CD4-positive, CD25-positive, alpha-beta regulatory T cell (primary cell): ENCODE measurements at regions not wholly inside any gene's neighbourhood (a gene's known extent, or its start where the extent isn't known, plus 50 kb on each side); places are given as distances from the start of the nearest gene placed in this dataset.

Source experiments
- ATAC-seq, 2 donors: fragments of 150-1000 bp; cut with Tn5 transposase; one replicate each; pipeline ENCODE4 v1.10.0; 2021; ENCODE audit warnings: low read depth in 2 of 2, moderate number of reproducible peaks in 2 of 2, moderate library complexity in 1 of 2
- DNase-seq, 3 donors: peaks; one replicate each; pipeline versions ENCODE4 v3.0.0 to v3.0.0-alpha.2; 2012 to 2022; ENCODE audit warnings: mixed read lengths in 1 of 3
- H3K27ac ChIP-seq: one replicate; pipeline ENCODE4 v1.7.0; 2013; ENCODE audit warnings: mild to moderate bottlenecking, low read length; ENCODE audit not compliant: insufficient read depth, poor library complexity, severe bottlenecking
- H3K27me3 ChIP-seq: one replicate; pipeline ENCODE4 v1.7.0; 2013; ENCODE audit warnings: low read length; ENCODE audit not compliant: control insufficient read depth, insufficient read depth
- H3K36me3 ChIP-seq: one replicate; pipeline ENCODE4 v1.7.0; 2013; ENCODE audit warnings: mild to moderate bottlenecking, low read length, moderate library complexity; ENCODE audit not compliant: control insufficient read depth, insufficient read depth
- H3K4me1 ChIP-seq: 2 replicates; pipeline ENCODE4 v1.7.0; 2013; ENCODE audit warnings: mild to moderate bottlenecking, low read length; ENCODE audit not compliant: insufficient read depth, control insufficient read depth, poor library complexity, severe bottlenecking
- H3K4me3 ChIP-seq: one replicate; pipeline ENCODE4 v1.7.0; 2013; ENCODE audit warnings: low read depth, mild to moderate bottlenecking, low read length, moderate library complexity
- H3K9me3 ChIP-seq, 2 experiments: 1 replicate in 1 of 2; 2 replicates in 1 of 2; pipeline ENCODE4 v1.7.0; 2013; ENCODE audit warnings: low read length in 2 of 2, mild to moderate bottlenecking in 1 of 2, moderate library complexity in 1 of 2; ENCODE audit not compliant: control insufficient read depth in 2 of 2
- H3K27ac Mint-ChIP-seq, 3 donors: one replicate each; pipeline ENCODE4 v1.8.0; 2020 to 2022; ENCODE audit warnings: mild to moderate bottlenecking in 3 of 3, mixed read lengths in 3 of 3, moderate library complexity in 2 of 3
- H3K27me3 Mint-ChIP-seq: one replicate; pipeline ENCODE4 v1.8.0; 2022; ENCODE audit warnings: mild to moderate bottlenecking, mixed read lengths
- H3K36me3 Mint-ChIP-seq: one replicate; pipeline ENCODE4 v1.8.0; 2020; ENCODE audit warnings: mixed read lengths
- H3K4me1 Mint-ChIP-seq, 4 donors: one replicate each; pipeline ENCODE4 v1.8.0; 2020 to 2022; ENCODE audit warnings: mixed read lengths in 4 of 4, mild to moderate bottlenecking in 1 of 4
- H3K4me3 Mint-ChIP-seq, 4 donors: one replicate each; pipeline ENCODE4 v1.8.0; 2020 to 2022; ENCODE audit warnings: mild to moderate bottlenecking in 4 of 4, mixed read lengths in 4 of 4, moderate library complexity in 3 of 4
- H3K9me3 Mint-ChIP-seq, 7 donors: one replicate each; pipeline ENCODE4 v1.8.0; 2020 to 2022; ENCODE audit warnings: mixed read lengths in 7 of 7, mild to moderate bottlenecking in 3 of 7, moderate library complexity in 2 of 7

DNA sequence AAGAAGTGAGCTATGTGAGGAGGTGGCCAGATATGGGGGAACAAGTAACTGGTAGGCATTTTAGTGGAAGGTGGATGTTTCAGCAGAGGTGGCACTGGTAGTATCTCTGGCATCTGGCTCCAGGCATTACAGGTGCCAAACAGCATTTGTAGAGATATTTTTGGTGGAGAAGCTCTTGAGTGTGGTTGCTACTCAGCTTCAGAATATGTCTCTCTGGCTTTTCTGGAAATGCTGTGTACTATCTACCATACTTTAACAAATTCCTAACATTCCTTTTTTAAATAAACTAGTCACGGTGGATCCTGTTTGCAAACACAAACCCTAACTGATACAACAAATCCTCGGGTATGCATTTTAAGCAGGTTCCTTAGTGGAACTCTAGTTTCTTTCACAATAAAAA, 128.0 kb downstream of the BARX2 start:
- Histone ChIP-seq H3K27me3 (no peaks in the 10 kb centered on the region), H3K27ac (no peak overlapping the region), H3K36me3 (no peaks in the 10 kb centered on the region), H3K4me1 (no peaks in the 10 kb centered on the region), H3K9me3 (no peaks in the 10 kb centered on the region), H3K4me3 (no peak overlapping the region)
- peaks cover 0 to 11% (median 2%) of the 10 kb centered on the region in 7 donors for H3K9me3 Mint-ChIP-seq
- no peaks in the 10 kb centered on the region for H3K27me3 Mint-ChIP-seq
- H3K27ac Mint-ChIP-seq: no peak overlapping the region
- ATAC-seq (no peak), DNase-seq (no peak)
- no peak overlapping the region for H3K4me3 Mint-ChIP-seq
- no peaks in the 10 kb centered on the region for H3K36me3 Mint-ChIP-seq
- H3K4me1 Mint-ChIP-seq: no peaks in the 10 kb centered on the region

DNA sequence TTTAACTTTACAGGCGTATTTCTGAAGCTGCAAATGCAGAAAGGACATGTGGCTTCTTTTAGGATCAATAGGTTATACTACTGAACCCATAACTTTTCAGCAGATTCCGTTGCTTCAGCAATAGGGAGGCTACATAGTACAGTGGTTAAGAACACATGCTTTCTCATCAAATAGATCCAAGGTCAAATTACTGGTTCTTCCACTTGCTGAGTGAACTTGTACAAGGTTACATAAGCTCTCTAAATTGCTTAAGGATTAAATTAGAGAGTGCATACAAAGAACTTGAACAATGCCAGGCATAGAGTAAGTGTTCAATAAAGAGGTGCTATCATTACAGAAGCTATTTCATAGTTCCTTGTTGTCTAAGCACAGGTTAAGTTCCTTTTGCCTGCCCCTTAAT, 129.6 kb downstream of the BARX2 start:
- ATAC-seq: no peak
- H3K36me3 ChIP-seq: no peaks in the 10 kb centered on the region
- no peaks in the 10 kb centered on the region for H3K27me3 Mint-ChIP-seq
- H3K36me3 Mint-ChIP-seq: no peaks in the 10 kb centered on the region
- H3K27ac ChIP-seq: no peak overlapping the region
- H3K9me3 Mint-ChIP-seq: peaks cover 0 to 11% (median 0%) of the 10 kb centered on the region in 7 donors
- no peaks in the 10 kb centered on the region for H3K4me1 Mint-ChIP-seq
- DNase-seq: no peak
- no peak overlapping the region for H3K4me3 ChIP-seq
- no peaks in the 10 kb centered on the region for H3K27me3 ChIP-seq
- H3K4me1 ChIP-seq: no peaks in the 10 kb centered on the region
- H3K9me3 ChIP-seq: no peaks in the 10 kb centered on the region
- H3K27ac Mint-ChIP-seq: no peak overlapping the region
- no peak overlapping the region for H3K4me3 Mint-ChIP-seq

DNA sequence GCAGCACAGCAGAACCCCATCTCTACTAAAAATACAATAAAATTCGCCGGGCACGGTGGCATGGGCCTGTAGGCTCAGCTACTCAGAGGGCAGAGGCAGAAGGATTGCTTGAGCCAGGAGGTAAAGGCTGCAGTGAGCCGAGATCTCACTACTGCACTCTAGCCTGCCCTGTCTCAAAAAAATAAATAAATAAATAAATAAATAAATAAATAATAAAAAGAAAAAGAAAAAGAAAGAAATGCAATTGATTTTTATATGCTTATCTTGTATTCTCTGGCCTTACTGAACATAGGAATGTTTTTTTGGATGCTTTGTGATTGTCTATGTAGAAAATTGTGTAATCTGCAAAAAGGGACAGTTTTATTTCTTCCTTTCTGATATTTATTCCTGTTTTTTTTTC, 132.5 kb downstream of the BARX2 start:
- H3K36me3 Mint-ChIP-seq: no peaks in the 10 kb centered on the region
- peaks cover 0 to 7% (median 0%) of the 10 kb centered on the region in 7 donors for H3K9me3 Mint-ChIP-seq
- H3K4me1 Mint-ChIP-seq: no peaks in the 10 kb centered on the region
- Histone ChIP-seq H3K27me3 (no peaks in the 10 kb centered on the region), H3K4me1 (no peaks in the 10 kb centered on the region), H3K4me3 (no peak overlapping the region), H3K36me3 (no peaks in the 10 kb centered on the region), H3K9me3 (no peaks in the 10 kb centered on the region), H3K27ac (no peak overlapping the region)
- ATAC-seq (no peak), DNase-seq (no peak)
- H3K27me3 Mint-ChIP-seq: no peaks in the 10 kb centered on the region
- H3K4me3 Mint-ChIP-seq: no peak overlapping the region
- H3K27ac Mint-ChIP-seq: peak overlapping the region in 1 of 3 donors; percentile 44

DNA sequence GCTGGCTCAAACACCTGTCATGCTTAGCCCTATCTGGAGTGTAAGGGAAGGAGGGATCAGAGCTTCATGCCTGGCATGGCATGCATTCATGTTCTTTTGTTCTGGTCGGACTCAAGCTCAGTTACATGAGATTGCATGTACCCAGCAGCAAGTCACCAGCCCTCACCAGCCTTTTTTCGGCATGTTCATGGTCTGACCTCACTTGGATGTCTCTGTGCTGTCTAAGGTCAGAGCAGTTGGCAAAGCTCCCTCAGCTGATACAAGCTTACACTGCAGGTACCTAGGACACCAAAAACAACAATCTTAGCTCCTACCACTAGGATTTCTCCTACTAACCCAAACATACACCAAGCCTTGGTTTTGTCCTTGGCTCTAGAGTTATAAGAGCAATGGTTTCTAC, 152.6 kb downstream of the BARX2 start:
- Histone ChIP-seq H3K27ac (no peak overlapping the region), H3K36me3 (no peaks in the 10 kb centered on the region)
- ATAC-seq: no peak

DNA sequence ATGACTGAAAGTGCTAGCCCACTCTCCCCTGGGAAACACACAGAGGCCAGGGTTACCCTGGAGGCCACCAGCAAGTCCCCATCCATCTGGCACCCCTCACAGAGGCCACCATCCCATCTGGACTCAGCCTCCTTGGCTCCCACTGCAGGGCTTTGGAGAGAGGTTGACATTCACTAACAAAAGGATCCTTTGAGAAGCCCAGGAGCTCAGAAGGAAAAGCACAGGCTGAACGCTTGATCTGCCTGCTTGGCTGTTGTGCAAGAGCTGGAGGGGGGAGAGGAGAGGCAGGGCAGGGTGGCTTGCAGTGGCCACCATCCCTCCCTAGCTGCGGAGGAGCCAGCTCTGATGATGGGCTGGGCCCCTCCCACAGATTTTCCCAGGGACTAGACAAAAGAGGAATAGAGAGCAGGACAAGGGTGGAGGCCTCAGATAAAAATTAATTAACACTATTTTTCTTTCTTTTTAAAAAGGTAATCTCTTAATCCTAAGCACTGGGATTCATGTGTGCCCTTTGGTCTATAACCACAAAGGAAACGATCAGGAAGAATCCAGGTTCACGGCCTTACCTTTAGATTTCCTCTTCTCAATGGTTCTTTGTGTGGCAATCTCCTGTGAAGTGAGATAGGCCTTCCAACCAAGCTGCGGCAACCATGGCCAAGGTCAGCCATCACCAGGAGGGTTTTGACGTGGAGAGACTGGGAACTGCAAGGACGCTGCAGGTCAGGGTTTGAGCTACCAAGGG, 154.7 kb downstream of the BARX2 start:
- no peak overlapping the region for H3K4me3 ChIP-seq
- Mint-ChIP-seq H3K36me3 (no peaks in the 10 kb centered on the region), H3K9me3 (peaks cover 2 to 15% (median 5%) of the 10 kb centered on the region in 7 donors), H3K4me3 (no peak overlapping the region), H3K27me3 (no peaks in the 10 kb centered on the region), H3K4me1 (no peaks in the 10 kb centered on the region), H3K27ac (no peak overlapping the region)
- no peak for ATAC-seq
- no peaks in the 10 kb centered on the region for H3K27me3 ChIP-seq
- peaks cover 0 to 1% of the 10 kb centered on the region in 2 experiments for H3K9me3 ChIP-seq
- DNase-seq: no peak
- H3K4me1 ChIP-seq: no peaks in the 10 kb centered on the region
- no peak overlapping the region for H3K27ac ChIP-seq
- H3K36me3 ChIP-seq: no peaks in the 10 kb centered on the region

More for the DNA sequence above, 152.6 kb downstream of the BARX2 start:
- DNase-seq: no peak
- H3K27me3 ChIP-seq: no peaks in the 10 kb centered on the region
- no peaks in the 10 kb centered on the region for H3K9me3 ChIP-seq
- no peaks in the 10 kb centered on the region for H3K36me3 Mint-ChIP-seq
- H3K9me3 Mint-ChIP-seq: peaks cover 0 to 9% (median 2%) of the 10 kb centered on the region in 7 donors
- no peaks in the 10 kb centered on the region for H3K4me1 ChIP-seq
- no peaks in the 10 kb centered on the region for H3K4me1 Mint-ChIP-seq
- no peak overlapping the region for H3K27ac Mint-ChIP-seq
- H3K4me3 ChIP-seq: no peak overlapping the region
- H3K4me3 Mint-ChIP-seq: no peak overlapping the region
- no peaks in the 10 kb centered on the region for H3K27me3 Mint-ChIP-seq

DNA sequence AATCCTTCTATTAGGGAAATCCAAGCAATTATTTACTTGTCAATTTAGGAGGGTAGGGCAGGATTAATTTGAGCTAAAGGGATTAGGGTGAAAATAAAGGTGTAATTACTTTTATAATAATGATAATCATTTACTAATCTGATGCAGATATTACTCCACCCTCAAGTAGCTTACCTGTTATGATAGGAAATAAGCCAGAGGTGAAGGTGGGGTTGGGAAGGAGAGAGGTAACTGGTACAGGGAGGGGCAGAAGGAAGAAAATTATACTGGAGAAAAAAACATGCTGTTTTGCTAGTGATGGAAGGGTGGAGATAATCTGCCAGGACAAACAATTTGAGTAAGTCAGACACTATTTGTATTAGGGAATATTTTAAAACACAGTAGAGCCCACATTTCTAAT, 157.7 kb downstream of the BARX2 start:
- peaks cover 0 to 7% of the 10 kb centered on the region in 2 experiments for H3K9me3 ChIP-seq
- H3K4me1 ChIP-seq: no peaks in the 10 kb centered on the region
- no peak overlapping the region for H3K4me3 ChIP-seq
- ATAC-seq (no peak), DNase-seq (no peak)
- H3K27me3 ChIP-seq: no peaks in the 10 kb centered on the region
- Mint-ChIP-seq H3K4me1 (no peaks in the 10 kb centered on the region), H3K9me3 (peaks cover 5 to 24% (median 9%) of the 10 kb centered on the region in 7 donors), H3K27ac (no peak overlapping the region), H3K4me3 (no peak overlapping the region), H3K27me3 (no peaks in the 10 kb centered on the region), H3K36me3 (no peaks in the 10 kb centered on the region)
- no peaks in the 10 kb centered on the region for H3K36me3 ChIP-seq
- H3K27ac ChIP-seq: no peak overlapping the region

DNA sequence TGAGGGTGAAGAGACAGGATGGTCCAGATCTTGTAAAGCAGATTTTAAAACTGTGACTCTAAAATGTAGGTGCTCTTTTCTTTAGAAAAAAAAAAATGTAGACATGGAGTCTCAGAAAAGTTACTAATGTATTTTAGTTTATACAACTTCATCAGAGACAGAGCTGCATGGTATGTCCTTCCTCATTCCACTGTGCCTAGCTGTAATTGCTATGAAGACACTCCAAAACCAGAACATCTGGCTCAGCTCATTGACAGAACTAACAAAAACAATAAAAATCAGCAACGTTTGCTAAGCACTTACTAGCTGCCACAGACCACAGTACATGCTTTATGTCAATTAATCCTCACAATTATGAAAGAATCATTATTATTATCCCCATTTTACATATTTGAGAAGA, 160.7 kb downstream of the BARX2 start:
- Mint-ChIP-seq H3K27me3 (no peaks in the 10 kb centered on the region), H3K36me3 (no peaks in the 10 kb centered on the region), H3K4me3 (no peak overlapping the region), H3K4me1 (no peaks in the 10 kb centered on the region), H3K9me3 (peaks cover 11 to 29% (median 13%) of the 10 kb centered on the region in 7 donors), H3K27ac (no peak overlapping the region)
- peaks cover 0 to 7% of the 10 kb centered on the region in 2 experiments for H3K9me3 ChIP-seq
- ATAC-seq: no peak
- no peaks in the 10 kb centered on the region for H3K27me3 ChIP-seq
- H3K27ac ChIP-seq: no peak overlapping the region
- H3K4me1 ChIP-seq: no peaks in the 10 kb centered on the region
- H3K4me3 ChIP-seq: no peak overlapping the region
- no peak for DNase-seq
- H3K36me3 ChIP-seq: no peaks in the 10 kb centered on the region

DNA sequence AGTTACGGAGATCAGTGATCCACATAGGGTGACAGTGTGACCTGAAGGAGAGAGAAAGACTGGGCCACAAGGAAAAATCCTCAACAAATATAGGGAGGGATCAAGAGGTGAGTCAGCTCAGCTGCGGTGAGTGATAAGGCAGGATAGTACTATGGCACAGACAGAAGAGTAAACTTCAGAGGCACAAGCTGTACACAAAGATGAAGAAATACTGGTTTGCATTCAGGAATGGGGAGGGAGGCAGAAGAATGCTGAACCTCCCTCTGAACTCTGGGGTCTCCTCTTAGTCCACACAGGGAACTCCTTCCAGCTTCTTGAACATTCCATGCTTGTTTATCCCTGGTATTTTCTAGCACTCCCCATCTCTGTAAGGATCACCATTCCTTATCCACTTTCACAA, 162.7 kb downstream of the BARX2 start:
- H3K9me3 Mint-ChIP-seq: peaks cover 10 to 33% (median 13%) of the 10 kb centered on the region in 7 donors
- DNase-seq (no peak), ATAC-seq (no peak)
- no peaks in the 10 kb centered on the region for H3K4me1 Mint-ChIP-seq
- H3K9me3 ChIP-seq: peaks cover 0 to 7% of the 10 kb centered on the region in 2 experiments
- H3K27ac ChIP-seq: no peak overlapping the region
- no peak overlapping the region for H3K4me3 ChIP-seq
- no peak overlapping the region for H3K4me3 Mint-ChIP-seq
- no peak overlapping the region for H3K27ac Mint-ChIP-seq
- no peaks in the 10 kb centered on the region for H3K27me3 Mint-ChIP-seq
- H3K27me3 ChIP-seq: no peaks in the 10 kb centered on the region
- H3K36me3 Mint-ChIP-seq: no peaks in the 10 kb centered on the region
- no peaks in the 10 kb centered on the region for H3K36me3 ChIP-seq
- no peaks in the 10 kb centered on the region for H3K4me1 ChIP-seq
